ENCODE measurements at regions not wholly inside any gene's neighbourhood (a gene's known extent, or its start where the extent isn't known, plus 50 kb on each side); places are given as distances from the start of the nearest gene placed in this dataset.

- no peak overlapping the region for H3K4me3 ChIP-seq
- H3K27me3 ChIP-seq, result no peaks in the 10 kb centered on the region
- no peaks in the 10 kb centered on the region for H3K9me3 ChIP-seq
- intact Hi-C loops (cut with DNase I; ENCODE audit: low total_unique reads), result no loop called here
- no peak for DNase-seq
- WGBS, 5 donors, result 74 to 80% (median 77%) methylated on average over 1 of the region's 1 CpG
- H3K4me1 ChIP-seq, result no peaks in the 10 kb centered on the region
- TF ChIP-seq POLR2A (IDR thresholded peaks at IDR 0.05), result no peak
- TF ChIP-seq POLR2AphosphoS5 (IDR thresholded peaks at IDR 0.05), result no peak
- TF ChIP-seq EP300 (IDR thresholded peaks at IDR 0.05), result no peak
- TF ChIP-seq, protein P1, sequence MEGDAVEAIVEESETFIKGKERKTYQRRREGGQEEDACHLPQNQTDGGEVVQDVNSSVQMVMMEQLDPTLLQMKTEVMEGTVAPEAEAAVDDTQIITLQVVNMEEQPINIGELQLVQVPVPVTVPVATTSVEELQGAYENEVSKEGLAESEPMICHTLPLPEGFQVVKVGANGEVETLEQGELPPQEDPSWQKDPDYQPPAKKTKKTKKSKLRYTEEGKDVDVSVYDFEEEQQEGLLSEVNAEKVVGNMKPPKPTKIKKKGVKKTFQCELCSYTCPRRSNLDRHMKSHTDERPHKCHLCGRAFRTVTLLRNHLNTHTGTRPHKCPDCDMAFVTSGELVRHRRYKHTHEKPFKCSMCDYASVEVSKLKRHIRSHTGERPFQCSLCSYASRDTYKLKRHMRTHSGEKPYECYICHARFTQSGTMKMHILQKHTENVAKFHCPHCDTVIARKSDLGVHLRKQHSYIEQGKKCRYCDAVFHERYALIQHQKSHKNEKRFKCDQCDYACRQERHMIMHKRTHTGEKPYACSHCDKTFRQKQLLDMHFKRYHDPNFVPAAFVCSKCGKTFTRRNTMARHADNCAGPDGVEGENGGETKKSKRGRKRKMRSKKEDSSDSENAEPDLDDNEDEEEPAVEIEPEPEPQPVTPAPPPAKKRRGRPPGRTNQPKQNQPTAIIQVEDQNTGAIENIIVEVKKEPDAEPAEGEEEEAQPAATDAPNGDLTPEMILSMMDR (IDR thresholded peaks at IDR 0.05), result no peak
- H3K27ac ChIP-seq, result no peak overlapping the region
- H3K36me3 ChIP-seq, result no peaks in the 10 kb centered on the region
Observed at GRCh38 chr2:49259926-49260325, 105.6 kb upstream of the FSHR start.

- no peaks in the 10 kb centered on the region for H3K27me3 ChIP-seq
- no peaks in the 10 kb centered on the region for H3K4me1 ChIP-seq
- no peak overlapping the region for H3K27ac ChIP-seq
- TF ChIP-seq, protein P1 (IDR thresholded peaks at IDR 0.05), result no peak
- TF ChIP-seq EP300 (IDR thresholded peaks at IDR 0.05), result no peak
- TF ChIP-seq POLR2AphosphoS5 (IDR thresholded peaks at IDR 0.05), result no peak
- TF ChIP-seq POLR2A (IDR thresholded peaks at IDR 0.05), result no peak
- H3K9me3 ChIP-seq, result no peaks in the 10 kb centered on the region
- intact Hi-C loops (cut with DNase I; ENCODE audit: low total_unique reads), result no loop called here
- H3K36me3 ChIP-seq, result no peaks in the 10 kb centered on the region
- 45 to 72% (median 53%) methylated on average over 3 of the region's 3 CpGs for WGBS, 5 donors
- DNase-seq, result peak in 1 of 2 donors; percentile 33
- H3K4me3 ChIP-seq, result no peak overlapping the region
Observed at GRCh38 chr2:49255409-49255971, 101.2 kb upstream of the FSHR start.

GRCh38 chr2:49254401-49254800, 100.1 kb upstream of the FSHR start:
- no peak for TF ChIP-seq EP300 (IDR thresholded peaks at IDR 0.05)
- TF ChIP-seq POLR2AphosphoS5 (IDR thresholded peaks at IDR 0.05), result no peak
- TF ChIP-seq, protein P1 (IDR thresholded peaks at IDR 0.05), result no peak
- no peak for TF ChIP-seq POLR2A (IDR thresholded peaks at IDR 0.05)
- Histone ChIP-seq H3K4me3 (no peak overlapping the region), H3K27ac (no peak overlapping the region), H3K4me1 (no peaks in the 10 kb centered on the region), H3K27me3 (no peaks in the 10 kb centered on the region), H3K9me3 (no peaks in the 10 kb centered on the region), H3K36me3 (no peaks in the 10 kb centered on the region)
- 60 to 75% (median 68%) methylated on average over 6 of the region's 6 CpGs for WGBS, 5 donors
- DNase-seq, result no peak
- intact Hi-C loops (cut with DNase I; ENCODE audit: low total_unique reads), result no loop called here

DNA sequence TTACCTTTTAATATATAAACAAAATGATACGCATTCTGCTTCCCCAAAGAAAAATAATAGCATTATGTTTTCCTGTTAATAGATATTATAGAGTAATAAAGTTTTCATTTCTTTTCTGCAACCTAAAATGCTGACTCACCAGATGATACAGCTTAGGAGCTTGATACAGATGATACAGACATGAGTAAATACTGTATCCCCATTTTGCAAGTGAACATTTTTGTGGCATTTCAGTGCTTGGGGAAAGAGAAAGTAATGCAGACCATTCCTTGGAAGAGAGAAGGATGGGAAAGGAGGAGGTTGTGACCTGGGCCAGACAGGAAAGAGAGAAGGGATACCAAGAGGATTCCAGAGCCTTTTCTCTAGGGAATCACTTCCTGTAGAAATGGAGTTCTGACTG, 97.5 kb upstream of the FSHR start:
- peaks cover 0 to under 1% (median 0%) of the 10 kb centered on the region in 4 donors for H3K9me3 ChIP-seq
- no peak overlapping the region for H3K27ac ChIP-seq
- no peak overlapping the region for H3K4me3 ChIP-seq
- TF ChIP-seq EP300 (IDR thresholded peaks at IDR 0.05) (no peak), POLR2AphosphoS5 (IDR thresholded peaks at IDR 0.05) (no peak), POLR2A (IDR thresholded peaks at IDR 0.05) (no peak)
- TF ChIP-seq, protein P1 (IDR thresholded peaks at IDR 0.05), result no peak
- 74 to 90% (median 87%) methylated on average over 1 of the region's 1 CpG for WGBS, 5 donors
- no peaks in the 10 kb centered on the region for H3K27me3 ChIP-seq
- intact Hi-C loops (cut with DNase I; ENCODE audit: low total_unique reads), result no loop called here
- H3K36me3 ChIP-seq, result no peaks in the 10 kb centered on the region
- no peak for DNase-seq
- H3K4me1 ChIP-seq, result no peaks in the 10 kb centered on the region

All from stomach (tissue), 8 donors.